ENCODE measurements at regions not wholly inside any gene's neighbourhood (a gene's known extent, or its start where the extent isn't known, plus 50 kb on each side); places are given as distances from the start of the nearest gene placed in this dataset.

GRCh38 chr2:120922571-120923332 is 187.1 kb downstream of the GLI2 start:
- no peak for DNase-seq (ENCODE audit: low spot score)
- TF ChIP-seq, protein P1, sequence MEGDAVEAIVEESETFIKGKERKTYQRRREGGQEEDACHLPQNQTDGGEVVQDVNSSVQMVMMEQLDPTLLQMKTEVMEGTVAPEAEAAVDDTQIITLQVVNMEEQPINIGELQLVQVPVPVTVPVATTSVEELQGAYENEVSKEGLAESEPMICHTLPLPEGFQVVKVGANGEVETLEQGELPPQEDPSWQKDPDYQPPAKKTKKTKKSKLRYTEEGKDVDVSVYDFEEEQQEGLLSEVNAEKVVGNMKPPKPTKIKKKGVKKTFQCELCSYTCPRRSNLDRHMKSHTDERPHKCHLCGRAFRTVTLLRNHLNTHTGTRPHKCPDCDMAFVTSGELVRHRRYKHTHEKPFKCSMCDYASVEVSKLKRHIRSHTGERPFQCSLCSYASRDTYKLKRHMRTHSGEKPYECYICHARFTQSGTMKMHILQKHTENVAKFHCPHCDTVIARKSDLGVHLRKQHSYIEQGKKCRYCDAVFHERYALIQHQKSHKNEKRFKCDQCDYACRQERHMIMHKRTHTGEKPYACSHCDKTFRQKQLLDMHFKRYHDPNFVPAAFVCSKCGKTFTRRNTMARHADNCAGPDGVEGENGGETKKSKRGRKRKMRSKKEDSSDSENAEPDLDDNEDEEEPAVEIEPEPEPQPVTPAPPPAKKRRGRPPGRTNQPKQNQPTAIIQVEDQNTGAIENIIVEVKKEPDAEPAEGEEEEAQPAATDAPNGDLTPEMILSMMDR (IDR thresholded peaks at IDR 0.05; ENCODE audit: extremely low read depth, missing control alignments), result no peak

- DNase-seq (ENCODE audit: low spot score), result no peak
- TF ChIP-seq, protein P1 (IDR thresholded peaks at IDR 0.05; ENCODE audit: extremely low read depth, missing control alignments), result no peak
Observed at GRCh38 chr2:120923426-120923825, 187.8 kb downstream of the GLI2 start.

DNA sequence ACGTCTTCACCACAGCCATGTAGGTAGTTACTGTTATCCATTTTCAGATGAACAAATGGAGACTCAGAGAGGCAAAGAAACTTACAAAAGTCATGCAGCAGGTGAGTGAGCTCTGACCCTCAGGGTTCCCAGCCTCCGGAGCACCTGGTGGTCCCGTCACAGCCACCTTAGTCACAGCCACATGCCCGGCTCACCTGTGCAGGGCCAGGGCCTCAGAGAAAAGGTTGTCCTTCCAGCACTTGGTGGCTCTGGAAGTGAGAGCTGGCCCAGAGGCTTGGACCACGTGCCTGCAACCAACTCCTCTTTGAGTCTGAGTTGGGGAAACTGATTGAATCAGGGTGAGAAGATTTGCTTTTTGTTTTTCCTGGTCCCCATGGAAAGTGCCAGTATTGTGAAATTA is 189.3 kb downstream of the GLI2 start:
- TF ChIP-seq, protein P1 (IDR thresholded peaks at IDR 0.05; ENCODE audit: extremely low read depth, missing control alignments), result no peak
- DNase-seq (ENCODE audit: low spot score), result no peak

- no peak for DNase-seq (ENCODE audit: low spot score)
- TF ChIP-seq, protein P1 (IDR thresholded peaks at IDR 0.05; ENCODE audit: extremely low read depth, missing control alignments), result no peak
Observed at GRCh38 chr2:120926463-120927264, 191.0 kb downstream of the GLI2 start.

DNA sequence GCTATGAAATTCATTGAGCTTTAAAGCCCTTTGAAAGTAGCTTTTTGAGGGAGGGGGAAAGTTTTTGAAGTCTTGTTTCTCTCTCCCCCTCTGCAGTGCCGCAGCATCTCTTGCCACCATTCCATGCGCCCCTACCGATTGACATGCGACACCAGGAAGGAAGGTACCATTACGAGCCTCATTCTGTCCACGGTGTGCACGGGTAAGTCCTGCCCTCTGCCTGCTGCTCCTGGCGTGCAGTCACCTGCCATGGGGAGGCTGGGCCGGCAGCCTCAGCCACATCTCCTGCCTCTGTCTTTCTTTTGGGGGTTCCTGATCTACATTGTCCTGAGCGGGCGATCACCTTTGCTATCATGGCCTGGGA is 191.6 kb downstream of the GLI2 start:
- DNase-seq (ENCODE audit: low spot score), result no peak
- TF ChIP-seq, protein P1 (IDR thresholded peaks at IDR 0.05; ENCODE audit: extremely low read depth, missing control alignments), result no peak

DNA sequence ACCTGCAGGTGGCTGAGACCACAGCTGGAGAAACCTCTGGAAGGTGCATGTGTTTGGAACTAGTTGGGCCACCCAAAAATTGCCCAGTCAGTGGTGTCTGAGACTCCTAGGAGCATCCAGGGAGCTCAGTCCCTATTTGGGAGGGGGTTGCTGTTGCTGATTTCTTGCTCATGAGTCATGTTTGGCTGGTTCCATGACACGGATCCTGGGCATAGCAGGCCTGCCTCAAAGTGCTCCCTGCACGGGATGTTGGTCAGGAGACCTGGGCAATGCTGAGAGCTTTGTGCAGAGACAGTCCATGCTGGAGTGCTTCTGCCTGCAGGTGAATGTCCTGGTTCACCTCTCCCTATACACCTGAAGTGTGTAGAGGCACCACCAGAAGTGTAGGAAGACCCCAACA is 194.2 kb downstream of the GLI2 start:
- TF ChIP-seq, protein P1 (IDR thresholded peaks at IDR 0.05; ENCODE audit: extremely low read depth, missing control alignments), result no peak
- no peak for DNase-seq (ENCODE audit: low spot score)

GRCh38 chr2:120930236-120930635 is 194.6 kb downstream of the GLI2 start:
- TF ChIP-seq, protein P1 (IDR thresholded peaks at IDR 0.05; ENCODE audit: extremely low read depth, missing control alignments), result no peak
- DNase-seq (ENCODE audit: low spot score), result no peak

All from GM20000 (cell line).